DMS153 (cell line): ENCODE measurements at regions not wholly inside any gene's neighbourhood (a gene's known extent, or its start where the extent isn't known, plus 50 kb on each side); places are given as distances from the start of the nearest gene placed in this dataset.
A peak's percentile ranks its signal among the peaks of the same experiment; 100 is the strongest.
"Not testable (repeated sequence)": the region's sequence is repeated elsewhere in the genome, so short reads cannot be mapped to it uniquely, and the experiment has no call there.

ENCODE experiments used
- DNase-seq: peaks from one replicate; lab custom pipeline; 2025; lab: John Stamatoyannopoulos, UW

DNA sequence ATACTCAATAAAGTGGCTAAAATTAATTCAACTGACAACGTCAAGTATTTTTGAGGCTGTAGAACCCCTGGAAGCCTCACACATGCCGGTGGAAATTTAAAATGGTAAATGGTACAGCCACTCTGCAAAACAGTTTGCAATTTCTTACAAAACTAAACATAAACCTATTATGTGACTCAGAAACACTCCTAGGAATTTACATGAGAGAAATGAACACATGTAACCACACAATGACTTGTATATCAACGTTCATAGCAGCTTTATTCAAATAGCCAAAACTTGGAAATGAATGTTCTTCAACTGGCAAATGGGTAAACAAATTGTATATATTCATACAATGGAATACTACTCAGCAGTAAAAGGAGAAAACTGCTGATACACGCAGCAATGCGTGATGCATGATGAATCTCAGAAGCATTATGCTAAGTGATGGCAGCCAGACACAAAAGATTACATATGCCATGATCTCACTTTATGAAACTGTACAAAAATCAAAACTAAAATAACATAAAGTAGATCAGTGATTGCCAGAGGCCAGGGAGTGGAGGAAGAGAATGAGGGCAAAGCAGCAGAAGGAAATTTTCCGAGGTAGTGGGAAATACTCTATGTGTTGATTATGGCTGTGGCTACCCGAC, 112.5 kb downstream of the FAM50B start:
- DNase-seq = no peak

DNA sequence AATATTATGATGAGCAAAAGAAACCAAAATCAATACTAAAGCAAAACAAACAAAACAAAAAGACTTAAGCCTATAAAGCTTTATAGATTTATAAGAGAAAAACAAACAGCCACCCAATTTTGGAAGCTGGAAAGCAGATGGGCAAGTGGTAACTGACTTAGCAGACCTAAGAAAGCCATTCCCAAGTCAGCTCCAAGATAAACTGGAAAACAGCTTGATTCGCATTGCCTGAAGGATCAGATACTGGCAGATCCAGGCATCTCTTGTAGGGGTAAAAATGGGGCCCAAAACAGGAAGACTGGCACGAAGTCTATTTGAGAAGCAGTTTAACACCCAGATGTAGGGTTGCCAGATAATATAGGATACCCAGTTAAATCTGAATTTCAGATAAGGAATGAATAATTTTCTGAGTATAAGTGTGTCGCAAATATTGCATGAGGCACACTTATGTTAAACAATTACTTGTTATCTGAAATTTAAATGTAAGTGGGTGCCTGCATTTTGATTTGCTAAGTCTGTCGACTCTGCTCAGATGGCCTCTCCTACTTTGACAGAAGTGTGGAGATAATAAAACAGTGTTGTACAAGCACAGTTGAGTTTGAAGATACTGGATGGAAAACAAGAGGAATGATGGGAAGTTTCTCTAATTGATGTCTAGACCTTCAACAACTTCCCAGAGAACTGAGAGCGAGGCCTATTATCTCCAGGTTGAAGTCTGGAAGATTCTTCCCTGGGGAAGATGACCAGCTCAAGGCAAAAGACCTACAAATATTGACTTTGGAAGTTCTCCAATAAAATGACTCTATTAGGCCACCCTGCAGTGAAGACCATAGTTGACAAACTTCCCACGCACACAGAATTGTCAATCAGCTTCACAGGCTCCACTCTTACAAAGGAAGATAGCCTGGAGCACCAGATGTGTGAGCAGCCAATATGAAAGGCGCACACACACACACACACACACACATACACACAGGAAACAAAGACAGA, 113.4 kb downstream of the FAM50B start:
- peak; percentile 56 for DNase-seq

DNA sequence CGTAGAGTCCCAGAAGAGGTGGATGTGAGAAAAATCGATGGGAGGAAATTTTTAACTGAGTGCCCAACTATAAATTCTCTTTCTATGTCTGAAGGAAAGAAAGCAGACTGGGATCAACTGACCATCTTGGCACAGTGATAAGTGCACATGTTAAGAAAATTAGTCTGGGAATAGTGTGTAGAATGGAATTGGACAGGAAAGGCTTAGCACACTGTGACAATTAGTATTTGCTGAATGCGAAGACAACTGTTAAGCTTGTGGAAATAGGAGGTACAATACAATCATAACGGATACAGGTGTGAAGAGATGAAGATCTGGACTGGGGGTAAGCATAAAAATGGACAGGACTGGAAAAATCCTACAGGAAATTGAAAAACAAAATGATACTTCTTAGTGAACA, 114.3 kb downstream of the FAM50B start:
- no peak for DNase-seq

DNA sequence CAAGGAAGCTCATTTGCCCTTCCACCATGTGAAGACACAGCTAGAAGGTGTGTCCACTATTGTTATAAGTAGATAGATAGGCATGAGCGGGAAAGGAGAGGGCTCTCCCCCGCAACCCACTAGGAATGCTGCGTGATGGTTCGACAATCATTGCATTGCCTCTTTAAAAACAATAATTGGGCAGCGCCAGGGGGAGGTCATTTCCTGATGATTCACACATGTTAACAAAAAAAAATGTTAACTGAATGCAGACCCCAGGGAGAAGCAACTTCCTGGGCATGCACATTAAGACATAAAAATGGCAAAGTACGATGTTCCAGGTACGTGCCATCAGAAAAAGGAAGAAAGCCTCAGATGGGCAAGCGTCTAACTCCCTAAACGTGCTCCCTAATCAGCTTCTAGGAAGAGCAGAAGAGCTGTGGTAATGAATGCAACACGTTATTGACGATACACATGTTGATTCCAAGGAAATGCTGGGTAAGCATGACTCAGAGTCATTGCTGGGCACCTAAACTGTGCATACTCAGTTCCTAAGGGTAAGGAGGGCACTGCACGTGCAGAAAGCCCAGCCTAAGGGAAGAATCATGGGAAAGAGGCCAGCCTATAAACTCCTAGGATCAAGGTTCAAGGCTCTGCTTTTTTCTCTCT, 113.7 kb downstream of the FAM217A start:
- no peak for DNase-seq

DNA sequence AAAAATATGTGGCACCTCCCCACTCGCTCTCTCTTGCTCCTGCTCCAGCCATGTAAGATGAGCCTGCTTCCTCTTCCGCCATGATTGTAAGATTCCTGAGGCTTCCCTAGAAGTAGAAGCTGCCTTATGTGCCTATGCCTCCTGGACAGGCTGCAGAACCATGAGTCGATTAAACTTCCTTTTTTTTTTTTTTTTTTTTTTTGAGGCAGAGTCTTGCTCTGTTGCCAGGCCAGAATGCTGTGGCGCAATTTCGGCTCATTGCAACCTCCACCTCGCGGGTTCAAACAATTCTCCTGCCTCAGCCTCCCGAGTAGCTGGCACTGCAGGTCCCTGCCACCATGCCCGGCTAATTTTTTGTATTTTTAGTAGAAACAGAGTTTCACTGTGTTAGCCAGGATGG, 112.5 kb downstream of the FAM217A start:
- no peak for DNase-seq

DNA sequence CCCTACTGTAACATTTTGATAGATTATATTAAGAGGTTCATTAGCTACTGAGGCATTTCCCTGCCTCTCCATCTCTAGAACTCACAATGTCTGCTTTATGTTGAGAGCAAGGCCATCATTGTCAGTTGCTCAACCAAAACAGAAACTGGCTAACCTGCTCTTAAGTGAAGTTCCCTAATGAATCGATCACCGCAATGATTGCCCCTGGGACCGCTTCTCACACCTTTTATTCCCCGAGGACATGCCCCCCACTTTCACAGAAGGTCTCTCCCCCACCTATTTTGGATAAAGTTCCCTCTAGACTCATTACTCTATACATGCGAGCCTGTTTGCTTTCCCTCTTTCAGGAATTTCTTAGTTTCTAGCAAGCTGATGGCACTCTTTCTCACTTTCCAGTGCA, 108.8 kb downstream of the FAM217A start:
- no peak for DNase-seq

DNA sequence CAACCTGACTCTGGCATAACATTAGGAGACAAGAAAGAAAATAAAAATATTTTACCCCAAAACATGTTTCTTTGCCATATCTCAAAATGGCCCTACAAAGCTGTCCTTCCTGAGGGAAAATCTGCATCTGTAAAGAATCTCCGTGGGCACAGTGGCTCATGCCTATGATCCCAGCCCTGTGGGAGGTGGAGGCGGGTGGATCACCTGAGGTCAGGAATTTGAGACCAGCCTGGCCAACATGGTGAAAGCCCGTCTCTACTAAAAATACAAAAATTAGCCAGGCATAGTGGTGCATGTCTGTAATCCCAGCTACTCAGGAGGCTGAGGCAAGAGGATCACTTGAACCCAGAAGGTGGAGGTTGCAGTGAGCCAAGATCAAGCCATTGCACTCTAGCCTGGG, 105.8 kb downstream of the FAM217A start:
- not testable (repeated sequence) for DNase-seq

DNA sequence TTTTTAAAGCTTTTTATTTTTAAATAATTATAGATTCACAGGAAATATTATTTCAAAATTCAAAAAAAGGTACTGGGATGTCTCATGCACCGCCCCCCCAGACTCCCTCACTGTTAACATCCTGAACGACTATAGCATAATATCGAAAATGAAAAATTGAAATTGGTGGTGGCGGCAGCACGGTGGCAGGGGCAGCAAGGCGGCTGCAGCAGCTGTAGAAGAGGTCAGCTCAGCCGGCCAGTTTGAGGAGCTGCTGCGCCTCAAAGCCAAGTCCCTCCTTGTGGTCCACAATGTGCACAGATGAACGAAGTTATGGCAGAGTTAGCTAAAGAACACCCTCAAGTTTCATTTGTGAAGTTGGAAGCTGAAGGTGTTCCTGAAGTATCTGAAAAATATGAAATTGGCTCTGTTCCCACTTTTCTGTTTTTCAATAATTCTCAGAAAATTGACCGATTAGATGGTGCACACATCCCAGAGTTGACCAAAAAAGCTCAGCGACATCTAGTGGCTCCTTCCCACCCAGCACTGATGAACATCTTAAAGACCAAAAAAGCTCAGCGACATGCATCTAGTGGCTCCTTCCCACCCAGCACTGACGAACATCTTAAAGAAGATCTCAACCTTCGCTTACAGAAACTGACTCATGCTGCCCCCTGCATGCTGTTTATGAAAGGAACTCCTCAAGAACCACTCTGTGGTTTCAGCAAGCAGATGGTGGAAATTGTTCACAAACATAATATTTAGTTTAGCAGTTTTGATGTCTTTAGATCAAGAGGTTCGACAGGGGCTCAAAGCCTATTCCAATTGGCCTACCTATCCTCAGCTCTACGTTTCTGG, 100.8 kb downstream of the FAM217A start:
- DNase-seq = no peak

DNA sequence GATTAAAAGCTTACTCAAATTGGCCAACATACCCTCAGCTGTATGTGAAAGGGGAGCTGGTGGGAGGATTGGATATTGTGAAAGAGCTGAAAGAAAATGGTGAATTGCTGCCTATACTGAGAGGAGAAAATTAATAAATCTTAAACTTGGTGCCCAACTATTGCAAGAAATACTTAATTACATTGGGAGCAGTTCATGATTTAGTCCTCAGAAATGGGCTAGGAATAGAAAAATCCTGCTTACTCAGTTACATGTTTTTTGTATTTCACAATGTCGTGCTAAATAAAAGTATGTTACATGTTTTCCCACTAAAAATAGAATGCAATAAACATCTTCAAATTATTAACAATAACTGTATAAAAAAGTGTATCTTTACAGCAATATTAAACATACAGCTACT, 100.0 kb downstream of the FAM217A start:
- not testable (repeated sequence) for DNase-seq

DNA sequence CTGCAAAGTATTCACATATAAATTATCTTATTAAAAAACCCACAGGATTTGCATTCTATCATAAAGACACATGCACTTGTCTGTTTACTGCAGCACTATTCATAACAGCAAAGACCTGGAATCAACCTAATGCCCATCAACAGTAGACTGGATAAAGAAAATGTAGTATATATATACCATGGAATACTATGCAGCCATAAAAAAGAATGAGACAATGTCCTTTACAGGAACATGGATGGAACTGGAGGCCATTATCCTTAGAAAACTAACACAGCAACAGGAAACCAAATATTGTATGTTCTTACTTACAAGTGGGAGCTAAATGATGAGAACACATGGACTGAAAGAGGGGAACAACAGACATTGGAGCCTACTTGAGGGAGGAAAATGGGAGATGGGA, 97.0 kb downstream of the FAM217A start:
- no peak for DNase-seq

DNA sequence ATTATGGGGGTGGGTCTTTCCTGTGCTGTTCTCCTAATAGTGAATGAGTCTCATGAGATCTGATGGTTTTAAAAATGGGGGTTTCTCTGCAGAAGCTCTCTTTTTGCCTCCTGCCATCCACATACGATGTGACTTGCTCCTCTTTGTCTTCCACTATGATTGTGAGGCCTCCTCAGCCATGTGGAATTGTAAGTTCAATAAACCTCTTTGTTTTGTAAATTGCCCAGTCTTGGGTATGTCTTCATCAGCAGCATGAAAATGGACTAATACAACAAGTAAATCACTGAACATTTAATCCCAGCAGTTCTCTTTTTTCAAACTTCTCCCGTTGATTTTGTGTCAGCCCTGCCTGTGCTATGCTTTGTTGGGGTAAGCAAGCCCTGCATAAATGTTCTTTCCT, 95.2 kb downstream of the FAM217A start:
- no peak for DNase-seq

DNA sequence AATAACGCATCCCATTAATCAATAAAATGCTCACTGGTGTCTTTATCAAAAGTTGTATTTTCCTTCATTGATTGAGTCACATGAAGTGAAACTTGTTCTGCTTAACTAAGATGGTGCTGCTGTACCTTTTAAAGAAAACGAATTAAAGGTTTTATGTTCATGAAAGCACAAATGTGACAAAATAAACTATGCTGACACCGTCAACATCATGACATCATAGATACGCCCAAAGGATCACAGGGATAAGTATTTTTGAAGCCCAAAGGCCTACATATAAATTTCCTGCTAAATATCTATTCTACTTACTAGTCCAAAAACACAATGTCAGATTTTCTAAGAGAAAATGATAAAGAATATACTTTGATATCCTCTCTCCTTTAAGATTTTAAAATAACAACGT, 94.4 kb downstream of the FAM217A start:
- no peak for DNase-seq

DNA sequence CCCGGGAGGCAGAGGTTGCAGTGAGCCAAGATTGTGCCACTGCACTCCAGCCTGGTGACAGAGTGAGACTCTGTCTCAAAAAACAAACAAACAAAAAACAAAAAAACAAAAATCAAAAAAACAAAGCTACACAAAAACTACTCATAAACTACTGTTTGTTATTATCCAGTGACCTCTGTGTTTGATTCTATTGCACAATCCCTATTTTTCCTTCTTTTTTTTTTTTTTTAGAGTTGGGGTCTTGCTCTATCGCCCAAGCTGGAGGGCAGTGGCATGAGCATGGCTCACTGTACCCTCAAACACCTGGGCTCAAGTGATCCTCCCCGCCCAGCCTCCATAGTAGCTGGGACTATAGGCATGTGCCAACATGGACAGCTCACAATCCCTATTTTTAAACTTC, 92.7 kb downstream of the FAM217A start:
- no peak for DNase-seq

DNA sequence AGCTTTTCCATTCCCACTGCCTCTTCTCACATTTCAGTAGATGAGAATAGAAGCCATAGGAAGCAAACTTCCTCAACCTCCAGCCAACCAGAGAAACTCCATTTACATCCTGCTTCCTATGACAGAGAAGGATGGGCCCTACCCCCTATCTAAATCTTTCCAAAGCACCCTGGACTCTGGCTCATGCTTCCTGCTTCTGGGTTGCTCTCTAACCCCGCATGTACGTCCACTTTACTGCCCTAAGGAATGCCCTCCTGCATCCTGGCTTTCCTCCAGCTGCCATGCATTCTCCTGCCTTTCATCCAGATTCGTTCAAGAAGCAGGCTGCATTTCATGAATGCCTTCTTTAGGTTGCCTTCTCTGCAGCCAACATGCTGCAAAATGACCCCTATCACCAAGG, 91.9 kb downstream of the FAM217A start:
- no peak for DNase-seq

DNA sequence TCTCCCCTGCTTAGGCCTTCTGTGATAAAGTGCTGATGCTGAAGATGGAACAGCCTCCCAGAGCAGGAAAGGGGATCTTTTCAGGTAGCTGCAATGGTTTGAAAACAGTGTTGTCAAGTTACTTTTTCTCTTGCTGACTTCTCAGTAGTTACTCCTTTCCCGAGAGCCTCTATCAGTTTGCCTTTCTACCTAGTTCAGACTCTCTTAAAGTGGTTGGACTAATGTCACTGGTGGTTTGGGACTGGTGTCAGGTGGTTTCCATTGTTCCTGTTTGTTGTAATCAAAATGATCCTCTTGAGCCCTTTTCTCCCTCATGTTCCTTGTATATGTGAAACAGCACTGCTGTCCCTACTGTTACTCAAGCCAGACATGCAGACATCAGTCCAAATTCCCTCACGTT, 91.4 kb downstream of the FAM217A start:
- no peak for DNase-seq

DNA sequence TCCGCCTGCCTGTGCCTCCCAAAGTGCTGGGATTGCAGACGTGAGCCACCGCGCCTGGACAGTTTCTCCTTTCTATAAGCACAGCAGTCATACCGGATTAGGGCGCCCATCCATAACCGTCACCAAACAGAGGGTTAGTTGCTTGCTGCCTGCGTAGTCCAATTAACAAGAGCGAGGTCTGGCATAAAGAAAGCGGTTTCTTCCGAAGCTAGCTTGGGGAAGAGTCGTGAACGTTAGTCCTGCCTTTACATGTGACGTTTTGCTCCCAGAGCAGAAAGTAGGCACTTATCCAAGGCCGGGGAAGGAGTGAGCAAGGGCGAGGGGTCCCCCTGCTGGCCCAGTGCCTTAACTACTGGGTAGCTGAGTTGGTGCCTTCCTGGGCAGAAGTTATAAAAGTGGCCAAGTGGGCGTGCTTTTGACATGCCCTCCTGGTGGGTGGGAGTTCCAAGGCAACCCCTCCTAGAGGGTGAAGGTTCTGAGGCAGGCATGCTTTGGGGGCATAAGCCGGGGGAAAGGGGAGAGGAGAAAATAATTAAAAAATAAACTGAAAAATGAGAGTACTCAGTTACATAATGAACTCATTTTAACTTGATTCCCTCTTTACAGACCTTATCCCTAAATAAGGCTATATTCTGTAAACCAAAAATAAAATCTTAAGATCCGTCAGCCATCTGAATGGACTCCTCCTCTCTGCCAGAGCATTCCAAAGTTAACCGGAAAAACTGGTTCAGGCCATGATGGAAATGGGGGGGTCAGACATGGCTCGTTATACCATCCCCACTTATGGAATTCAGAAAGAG, 88.0 kb downstream of the FAM217A start:
- peak; percentile 11 for DNase-seq

DNA sequence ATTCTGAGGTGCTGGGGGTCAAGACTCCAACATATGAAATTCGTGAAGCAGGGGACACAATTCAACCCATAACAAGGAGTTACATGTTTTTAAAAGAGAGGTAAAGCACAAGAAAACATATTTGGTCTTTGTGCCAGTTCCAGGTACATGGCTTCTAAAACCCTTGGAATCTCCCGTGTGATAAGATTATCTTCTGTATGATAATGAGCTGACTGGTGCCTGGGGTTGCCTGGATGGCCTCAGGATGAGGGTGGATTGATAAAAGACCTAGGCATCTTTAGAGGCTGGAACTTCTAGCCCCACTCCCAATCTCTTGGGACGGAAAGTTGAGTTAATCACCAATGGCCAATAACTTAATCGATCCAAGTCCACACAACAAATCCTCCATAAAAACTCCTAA, 87.0 kb downstream of the FAM217A start:
- no peak for DNase-seq

DNA sequence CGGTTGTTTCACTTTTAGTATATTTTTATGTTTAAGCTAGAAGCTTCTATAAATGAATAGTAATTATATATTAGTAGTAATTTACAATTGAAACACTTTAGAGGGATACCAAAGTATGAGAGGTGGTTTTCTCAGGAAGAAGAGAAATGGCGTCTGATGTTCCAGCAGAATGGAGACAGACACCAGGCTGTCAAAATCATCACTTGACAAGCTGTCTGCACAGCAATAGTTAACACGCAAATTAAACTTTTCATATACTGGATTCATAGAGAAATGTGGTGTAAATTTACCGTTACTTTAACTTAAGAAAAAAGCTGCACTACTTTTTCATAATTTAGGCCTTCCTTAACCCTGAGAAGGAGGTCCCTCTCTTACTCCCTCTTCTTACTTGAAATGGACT, 82.6 kb downstream of the FAM217A start:
- DNase-seq = no peak

DNA sequence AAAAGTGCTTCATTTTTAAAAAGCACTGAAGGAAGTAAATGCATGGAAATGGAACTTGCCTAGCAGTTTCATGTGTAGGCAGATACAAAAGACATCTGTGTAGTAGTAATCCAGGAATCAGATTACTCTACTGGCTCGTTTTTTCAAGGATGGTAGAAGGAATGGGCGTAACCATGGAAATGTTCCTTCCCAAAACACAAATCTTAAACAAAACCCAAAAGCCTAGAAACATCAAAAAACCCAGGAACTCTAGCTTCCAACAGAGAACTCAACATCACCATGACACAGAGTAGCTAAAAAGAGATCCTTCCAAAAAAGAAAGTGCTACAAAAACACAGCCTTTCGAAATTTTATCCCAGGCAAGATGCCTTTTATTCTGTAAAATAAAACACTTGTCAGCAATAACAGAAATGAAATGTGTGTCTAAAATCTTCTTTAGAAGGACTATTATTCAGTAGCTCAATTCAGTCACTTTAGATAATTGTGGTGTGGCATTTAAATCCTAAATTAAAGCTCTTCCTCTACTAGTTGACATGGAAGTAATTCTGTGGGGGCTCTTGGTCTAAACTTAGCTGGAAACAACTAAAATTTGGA, 81.7 kb downstream of the FAM217A start:
- DNase-seq = no peak

DNA sequence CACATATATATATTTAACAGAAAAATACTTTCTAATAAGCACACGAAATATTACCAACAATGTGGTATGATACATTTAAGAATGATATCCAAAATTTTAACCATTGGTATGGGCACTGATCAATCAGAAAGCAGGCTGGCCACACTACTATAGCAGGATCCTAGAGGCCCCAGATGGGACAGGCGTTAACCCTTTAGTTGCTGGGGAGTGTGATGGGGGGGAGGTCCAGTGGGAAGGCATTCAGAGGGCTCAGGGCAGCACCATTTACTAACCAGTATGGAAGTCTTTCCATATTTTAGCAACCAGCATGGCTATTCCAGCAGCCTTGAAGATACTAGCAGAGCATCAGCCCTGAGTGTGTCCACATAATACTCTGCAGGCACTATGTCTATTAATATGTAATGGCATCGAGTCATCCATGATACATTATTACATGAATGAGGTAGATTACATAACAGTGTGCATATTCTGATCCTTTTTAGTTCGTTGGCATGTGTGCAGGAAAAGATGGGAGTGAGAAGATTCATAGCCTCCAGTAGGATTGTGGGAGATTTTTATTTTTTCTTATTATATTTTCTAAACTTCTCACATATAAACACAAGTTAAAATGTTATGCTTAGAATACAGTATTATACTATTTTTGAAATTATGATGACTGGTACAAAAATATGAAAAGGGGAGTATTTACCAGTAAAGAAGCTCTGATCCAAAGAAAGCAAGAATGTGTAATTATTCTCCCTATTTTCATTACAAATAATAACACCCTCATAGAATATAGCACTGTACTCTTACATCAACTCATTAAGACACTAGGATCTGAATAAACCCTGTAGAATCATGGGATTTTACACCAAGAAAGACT, 78.9 kb downstream of the FAM217A start:
- DNase-seq = no peak
